Activated naive CD8-positive, alpha-beta T cell treated with anti-CD3 and anti-CD28 coated beads, Interleukin-2, amount 10 ng/mL, durations not matched to agents 7 days and 5 days (primary cell): ENCODE measurements at regions not wholly inside any gene's neighbourhood (a gene's known extent, or its start where the extent isn't known, plus 50 kb on each side); places are given as distances from the start of the nearest gene placed in this dataset.

ENCODE experiments used
- ATAC-seq: fragments of 150-1000 bp; cut with Tn5 transposase; one replicate; pipeline ENCODE4 v1.10.0; 2021; ENCODE audit warnings: low read depth, moderate library complexity
- POLR2A ChIA-PET: fragments of 350-600 bp; sonication (Branson Sonifier 250); formaldehyde crosslinking; loops from one replicate; lab custom pipeline; 2021; ENCODE audit warnings: antibody characterized with exemption; lab: Charles Lee
- DNase-seq: peaks from one replicate; pipeline ENCODE4 v3.0.0; 2021
- H3K27ac Mint-ChIP-seq: one replicate; pipeline ENCODE4 v1.8.0; 2022; ENCODE audit warnings: mild to moderate bottlenecking, mixed read lengths
- H3K27me3 Mint-ChIP-seq: one replicate; pipeline ENCODE4 v1.8.0; 2022; ENCODE audit warnings: mild to moderate bottlenecking, moderate library complexity, mixed read lengths
- H3K36me3 Mint-ChIP-seq: one replicate; pipeline ENCODE4 v1.8.0; 2021; ENCODE audit warnings: mild to moderate bottlenecking, mixed read lengths
- H3K4me1 Mint-ChIP-seq: one replicate; pipeline ENCODE4 v1.8.0; 2021; ENCODE audit warnings: mixed read lengths
- H3K4me3 Mint-ChIP-seq: one replicate; pipeline ENCODE4 v1.8.0; 2022; ENCODE audit warnings: mild to moderate bottlenecking, moderate library complexity, mixed read lengths
- H3K9me3 Mint-ChIP-seq: one replicate; pipeline ENCODE4 v1.8.0; 2021; ENCODE audit warnings: mixed read lengths

- Mint-ChIP-seq H3K36me3 (no peaks in the 10 kb centered on the region), H3K4me1 (no peaks in the 10 kb centered on the region), H3K27me3 (no peaks in the 10 kb centered on the region), H3K9me3 (no peaks in the 10 kb centered on the region), H3K27ac (no peak overlapping the region), H3K4me3 (no peak overlapping the region)
- no peak for DNase-seq
- ATAC-seq = no peak
- POLR2A ChIA-PET = no interaction called here
These were observed 182.4 kb upstream of the ARSJ start for GRCh38 chr4:114161809-114162208.

DNA sequence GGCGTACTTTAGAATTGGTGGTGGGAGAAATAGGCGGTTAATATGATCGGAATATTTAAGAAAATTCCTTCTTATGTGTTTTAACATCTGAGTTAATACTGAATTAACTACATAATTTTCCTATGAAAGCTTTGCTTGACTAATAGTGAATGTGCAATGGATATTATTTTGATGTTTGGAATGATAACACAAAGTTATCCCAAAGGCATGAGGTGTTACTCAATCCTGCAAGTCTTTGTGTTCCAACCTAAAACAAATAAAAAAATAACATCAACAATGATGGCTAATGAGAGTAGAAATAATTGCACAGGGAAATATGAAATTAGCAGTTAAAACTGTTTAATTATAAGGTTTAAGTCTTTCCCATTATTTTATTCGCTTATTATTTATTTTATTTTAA, 183.6 kb upstream of the ARSJ start:
- ATAC-seq (no peak), DNase-seq (no peak)
- no peak overlapping the region for H3K4me3 Mint-ChIP-seq
- POLR2A ChIA-PET = no interaction called here
- no peaks in the 10 kb centered on the region for H3K9me3 Mint-ChIP-seq
- H3K27ac Mint-ChIP-seq = no peak overlapping the region
- no peaks in the 10 kb centered on the region for H3K36me3 Mint-ChIP-seq
- no peaks in the 10 kb centered on the region for H3K27me3 Mint-ChIP-seq
- H3K4me1 Mint-ChIP-seq = no peaks in the 10 kb centered on the region

DNA sequence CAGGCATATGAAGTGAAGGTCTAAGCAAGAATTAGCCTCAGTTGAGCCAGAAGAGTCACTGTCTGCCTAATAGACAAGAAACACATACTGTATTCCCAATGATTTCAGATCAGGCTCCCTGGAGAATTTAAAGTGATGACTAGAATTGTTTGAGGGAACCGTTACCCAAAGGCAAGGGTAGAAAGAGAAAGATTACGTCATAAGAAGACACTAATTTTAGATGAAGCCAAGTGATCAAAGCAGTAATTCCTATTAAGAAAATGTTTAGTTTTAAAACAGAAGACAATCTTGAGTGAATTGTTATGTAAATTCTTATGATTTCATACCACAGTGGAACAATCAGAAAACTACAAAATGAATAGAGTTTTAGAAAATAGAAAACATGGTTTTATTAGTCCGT, 194.5 kb upstream of the ARSJ start:
- DNase-seq (no peak), ATAC-seq (no peak)
- POLR2A ChIA-PET = no interaction called here
- Mint-ChIP-seq H3K4me1 (no peaks in the 10 kb centered on the region), H3K4me3 (no peak overlapping the region), H3K27ac (no peak overlapping the region), H3K9me3 (no peaks in the 10 kb centered on the region), H3K27me3 (no peaks in the 10 kb centered on the region), H3K36me3 (no peaks in the 10 kb centered on the region)

DNA sequence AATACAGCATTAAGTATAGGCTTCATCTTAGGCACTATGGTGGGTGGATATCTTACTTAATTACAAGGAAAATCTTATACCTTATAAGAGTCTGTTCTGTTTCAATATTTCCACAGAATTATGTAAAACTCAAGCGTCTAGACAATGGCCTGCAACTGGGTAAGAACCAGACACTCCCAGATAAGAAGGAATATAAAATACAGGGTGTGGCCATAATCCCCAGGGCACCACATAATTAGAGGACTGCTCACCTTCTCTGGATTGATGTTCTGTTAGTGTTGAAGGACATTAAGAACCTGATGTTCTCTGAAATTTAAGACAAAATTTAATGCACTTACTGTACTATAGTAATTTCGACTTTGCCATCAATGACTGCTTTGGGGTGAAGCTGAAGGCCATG, 198.2 kb upstream of the ARSJ start:
- Mint-ChIP-seq H3K9me3 (peaks cover 5% of the 10 kb centered on the region), H3K4me1 (no peaks in the 10 kb centered on the region), H3K36me3 (no peaks in the 10 kb centered on the region), H3K27ac (no peak overlapping the region), H3K27me3 (no peaks in the 10 kb centered on the region), H3K4me3 (no peak overlapping the region)
- ATAC-seq (no peak), DNase-seq (no peak)
- POLR2A ChIA-PET = no interaction called here

DNA sequence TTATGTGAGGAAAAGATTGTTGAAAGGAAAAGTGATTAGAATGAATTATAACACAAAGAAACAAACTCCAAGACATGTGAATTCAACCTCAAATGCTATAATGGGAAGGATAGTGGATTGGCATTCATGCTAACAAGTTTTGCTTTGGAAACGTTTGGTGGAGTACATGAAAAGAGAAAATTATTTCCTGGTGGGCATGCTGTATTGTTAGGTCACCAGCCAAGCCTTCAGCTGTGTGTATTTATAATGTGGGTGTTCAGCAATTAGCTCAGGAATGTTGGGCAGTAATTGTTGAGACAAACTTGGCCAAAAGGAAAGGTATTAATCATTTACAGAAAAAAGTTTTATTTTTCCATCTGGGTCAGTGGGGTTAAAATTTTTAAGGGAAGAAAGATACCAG, 198.9 kb upstream of the ARSJ start:
- H3K9me3 Mint-ChIP-seq = peaks cover 6% of the 10 kb centered on the region
- POLR2A ChIA-PET = no interaction called here
- no peak overlapping the region for H3K4me3 Mint-ChIP-seq
- DNase-seq (no peak), ATAC-seq (no peak)
- H3K36me3 Mint-ChIP-seq = no peaks in the 10 kb centered on the region
- H3K4me1 Mint-ChIP-seq = no peaks in the 10 kb centered on the region
- no peak overlapping the region for H3K27ac Mint-ChIP-seq
- H3K27me3 Mint-ChIP-seq = no peaks in the 10 kb centered on the region

DNA sequence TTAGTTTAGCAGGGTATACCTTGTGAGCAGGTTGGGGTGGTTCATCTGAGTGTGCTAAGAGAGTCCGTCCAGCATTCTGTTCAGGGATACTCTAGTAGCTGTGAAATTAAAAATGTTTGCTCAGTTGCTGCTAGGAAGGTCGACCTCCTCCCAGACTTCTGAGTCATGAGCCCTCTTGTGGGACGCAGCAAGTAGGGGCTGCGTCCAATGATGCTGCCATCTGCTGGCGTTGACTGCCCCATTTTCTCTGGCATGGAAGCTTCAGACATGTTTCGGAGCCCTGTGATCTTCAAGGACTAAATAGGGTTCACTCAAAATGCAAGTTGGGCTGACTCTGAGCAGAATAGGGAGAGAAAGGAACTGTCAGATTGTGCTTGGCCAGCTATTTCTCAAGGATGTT, 201.0 kb upstream of the ARSJ start:
- H3K9me3 Mint-ChIP-seq = peaks cover 6% of the 10 kb centered on the region
- no peaks in the 10 kb centered on the region for H3K36me3 Mint-ChIP-seq
- DNase-seq (no peak), ATAC-seq (no peak)
- H3K4me1 Mint-ChIP-seq = no peaks in the 10 kb centered on the region
- POLR2A ChIA-PET = no interaction called here
- no peak overlapping the region for H3K27ac Mint-ChIP-seq
- no peaks in the 10 kb centered on the region for H3K27me3 Mint-ChIP-seq
- no peak overlapping the region for H3K4me3 Mint-ChIP-seq

DNA sequence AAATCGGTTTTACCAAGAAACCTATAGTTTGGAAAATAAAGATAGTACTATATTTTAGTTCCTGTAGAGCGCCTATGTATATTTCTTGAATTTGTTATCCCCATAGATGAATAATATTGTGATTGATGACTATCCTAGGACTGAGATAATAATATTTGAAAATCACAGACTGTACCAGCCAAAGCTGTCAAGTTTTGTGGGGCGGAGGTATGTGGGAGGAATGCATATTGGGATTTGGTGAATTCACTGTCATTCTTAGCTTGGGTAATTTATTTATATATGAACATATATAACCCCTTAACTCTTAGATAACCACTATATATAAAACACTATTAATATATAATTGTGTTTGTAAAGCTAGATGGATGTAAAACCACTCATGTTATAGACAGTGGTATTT, 205.5 kb upstream of the ARSJ start:
- Mint-ChIP-seq H3K9me3 (peaks cover 7% of the 10 kb centered on the region), H3K4me1 (no peaks in the 10 kb centered on the region), H3K27me3 (peaks cover 10% of the 10 kb centered on the region), H3K27ac (no peak overlapping the region), H3K4me3 (no peak overlapping the region), H3K36me3 (no peaks in the 10 kb centered on the region)
- DNase-seq (no peak), ATAC-seq (no peak)
- POLR2A ChIA-PET = no interaction called here

- POLR2A ChIA-PET = no interaction called here
- Mint-ChIP-seq H3K36me3 (no peaks in the 10 kb centered on the region), H3K27me3 (peaks cover 10% of the 10 kb centered on the region), H3K9me3 (peaks cover 2% of the 10 kb centered on the region), H3K4me1 (no peaks in the 10 kb centered on the region), H3K4me3 (no peak overlapping the region), H3K27ac (no peak overlapping the region)
- DNase-seq (no peak), ATAC-seq (no peak)
These were observed 208.1 kb upstream of the ARSJ start for GRCh38 chr4:114187592-114187991.

- Mint-ChIP-seq H3K36me3 (no peaks in the 10 kb centered on the region), H3K27ac (no peak overlapping the region), H3K27me3 (peaks cover 15% of the 10 kb centered on the region), H3K9me3 (peaks cover 1% of the 10 kb centered on the region), H3K4me1 (no peaks in the 10 kb centered on the region), H3K4me3 (no peak overlapping the region)
- no peak for ATAC-seq
- no peak for DNase-seq
- POLR2A ChIA-PET = no interaction called here
These were observed 212.0 kb upstream of the ARSJ start for GRCh38 chr4:114191496-114191895.

GRCh38 chr4:114192854-114193253, 213.4 kb upstream of the ARSJ start:
- Mint-ChIP-seq H3K4me3 (no peak overlapping the region), H3K27ac (no peak overlapping the region), H3K27me3 (peaks cover 10% of the 10 kb centered on the region), H3K9me3 (peaks cover 1% of the 10 kb centered on the region), H3K36me3 (no peaks in the 10 kb centered on the region), H3K4me1 (no peaks in the 10 kb centered on the region)
- POLR2A ChIA-PET = no interaction called here
- no peak for DNase-seq
- no peak for ATAC-seq

DNA sequence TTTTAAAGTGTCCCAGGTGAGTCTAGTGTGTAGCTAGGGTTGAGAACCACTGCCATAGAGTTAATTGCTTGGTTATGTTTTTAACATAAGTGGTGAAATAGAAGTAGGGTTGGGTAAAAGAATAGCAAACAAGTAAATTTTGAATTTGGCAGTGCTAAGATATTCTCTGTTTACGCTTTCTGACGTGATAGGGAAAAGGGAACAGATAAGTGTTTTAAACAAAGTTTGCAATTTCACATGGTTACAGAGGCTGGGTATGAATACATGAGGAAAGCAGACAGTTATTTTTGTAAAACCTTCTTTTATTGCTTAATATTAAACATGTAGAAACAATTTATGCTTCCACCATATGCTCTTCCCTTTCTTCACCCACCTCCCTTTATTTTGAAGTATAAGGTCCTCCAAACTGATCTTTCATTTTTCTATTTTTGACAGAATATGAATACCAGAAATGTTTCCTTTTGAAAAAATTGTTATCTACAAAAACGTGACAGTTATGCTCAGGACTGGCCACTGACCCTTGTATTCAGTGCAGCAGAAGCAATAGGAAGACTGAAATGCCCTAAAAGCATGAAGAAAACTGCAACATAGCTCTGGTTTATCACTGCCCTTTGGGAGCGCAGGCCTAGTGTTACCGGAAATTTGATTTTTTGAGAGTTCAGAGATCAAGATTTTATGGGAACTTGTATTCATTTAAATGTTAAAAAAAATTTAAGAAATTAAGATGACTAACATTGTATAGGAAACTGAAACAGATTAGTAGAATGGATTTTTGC, 214.4 kb upstream of the ARSJ start:
- ATAC-seq = no peak
- H3K4me3 Mint-ChIP-seq = no peak overlapping the region
- H3K4me1 Mint-ChIP-seq = no peaks in the 10 kb centered on the region
- H3K36me3 Mint-ChIP-seq = no peaks in the 10 kb centered on the region
- H3K9me3 Mint-ChIP-seq = peaks cover 1% of the 10 kb centered on the region
- POLR2A ChIA-PET = no interaction called here
- DNase-seq = no peak
- H3K27ac Mint-ChIP-seq = no peak overlapping the region
- peaks cover 14% of the 10 kb centered on the region for H3K27me3 Mint-ChIP-seq

GRCh38 chr4:114196606-114197005, 217.2 kb upstream of the ARSJ start:
- ATAC-seq (no peak), DNase-seq (no peak)
- H3K9me3 Mint-ChIP-seq = no peaks in the 10 kb centered on the region
- peaks cover 10% of the 10 kb centered on the region for H3K27me3 Mint-ChIP-seq
- no peak overlapping the region for H3K4me3 Mint-ChIP-seq
- H3K36me3 Mint-ChIP-seq = no peaks in the 10 kb centered on the region
- POLR2A ChIA-PET = no interaction called here
- H3K4me1 Mint-ChIP-seq = no peaks in the 10 kb centered on the region
- no peak overlapping the region for H3K27ac Mint-ChIP-seq

DNA sequence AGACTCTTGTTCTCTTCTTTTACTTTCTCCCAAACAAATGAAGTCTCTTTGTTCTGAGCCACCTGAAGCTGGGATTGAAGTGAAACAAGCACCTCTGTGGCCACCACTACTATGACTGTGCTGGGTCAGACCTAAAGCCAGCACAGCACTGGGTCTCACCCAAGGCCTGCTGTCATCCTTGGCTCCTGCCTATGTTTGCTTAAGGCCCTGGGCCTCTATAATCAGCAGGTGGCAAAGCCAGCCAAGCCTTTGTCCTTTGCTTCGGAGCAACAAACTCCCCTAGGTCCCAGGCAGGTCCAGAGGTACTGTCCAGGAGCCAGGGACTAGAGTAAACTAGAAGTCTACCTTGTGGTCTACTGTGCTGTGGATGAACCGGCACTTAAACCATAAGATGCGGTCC, 220.6 kb upstream of the ARSJ start:
- ATAC-seq (no peak), DNase-seq (no peak)
- peaks cover 7% of the 10 kb centered on the region for H3K27me3 Mint-ChIP-seq
- H3K4me1 Mint-ChIP-seq = no peaks in the 10 kb centered on the region
- H3K4me3 Mint-ChIP-seq = no peak overlapping the region
- H3K36me3 Mint-ChIP-seq = no peaks in the 10 kb centered on the region
- POLR2A ChIA-PET = no interaction called here
- H3K27ac Mint-ChIP-seq = no peak overlapping the region
- H3K9me3 Mint-ChIP-seq = no peaks in the 10 kb centered on the region

DNA sequence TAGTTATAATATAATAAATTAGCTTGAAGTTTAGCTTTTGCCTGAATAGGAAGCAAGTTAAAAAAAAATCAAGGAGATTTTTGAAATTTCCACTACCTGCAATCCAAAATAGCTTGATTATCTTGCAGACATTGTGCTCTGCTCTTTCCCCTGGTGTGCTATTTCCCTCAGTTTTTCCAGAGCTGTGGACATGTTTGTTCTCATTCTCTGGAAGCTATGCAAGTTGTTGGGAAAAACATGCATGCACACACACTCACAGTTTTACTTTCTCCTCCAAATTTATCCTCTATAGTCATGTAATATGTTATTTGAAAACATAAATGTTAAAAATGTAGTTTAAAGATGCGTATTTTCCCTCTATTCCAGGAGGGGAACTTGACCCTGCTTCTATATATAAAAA, 225.8 kb upstream of the ARSJ start:
- Mint-ChIP-seq H3K9me3 (no peaks in the 10 kb centered on the region), H3K36me3 (no peaks in the 10 kb centered on the region)

More for the DNA sequence above, 225.8 kb upstream of the ARSJ start:
- ATAC-seq = no peak
- no peak overlapping the region for H3K4me3 Mint-ChIP-seq
- POLR2A ChIA-PET = no interaction called here
- DNase-seq = no peak
- H3K27me3 Mint-ChIP-seq = peaks cover 6% of the 10 kb centered on the region
- H3K27ac Mint-ChIP-seq = no peak overlapping the region
- H3K4me1 Mint-ChIP-seq = no peaks in the 10 kb centered on the region
